Endothelial cell (in vitro differentiated cells): ENCODE measurements at regions not wholly inside any gene's neighbourhood (a gene's known extent, or its start where the extent isn't known, plus 50 kb on each side); places are given as distances from the start of the nearest gene placed in this dataset.

ENCODE experiments used
- DNase-seq: peaks from one replicate; pipeline ENCODE4 v3.0.0; 2021; ENCODE audit warnings: low spot score
- H3K27ac Mint-ChIP-seq: one replicate; pipeline ENCODE4 v1.8.0; 2021; ENCODE audit warnings: mixed read lengths, inconsistent platforms; ENCODE audit not compliant: unreplicated experiment
- H3K27me3 Mint-ChIP-seq: one replicate; pipeline ENCODE4 v1.8.0; 2021; ENCODE audit warnings: mild to moderate bottlenecking, moderate library complexity, mixed read lengths, inconsistent platforms; ENCODE audit not compliant: unreplicated experiment
- H3K36me3 Mint-ChIP-seq: one replicate; pipeline ENCODE4 v1.8.0; 2021; ENCODE audit warnings: mild to moderate bottlenecking, low read depth, mixed read lengths, inconsistent platforms; ENCODE audit not compliant: unreplicated experiment
- H3K4me1 Mint-ChIP-seq: one replicate; pipeline ENCODE4 v1.8.0; 2021; ENCODE audit warnings: mild to moderate bottlenecking, mixed read lengths, inconsistent platforms; ENCODE audit not compliant: unreplicated experiment
- H3K4me3 Mint-ChIP-seq: one replicate; pipeline ENCODE4 v1.8.0; 2021; ENCODE audit warnings: mild to moderate bottlenecking, mixed read lengths, inconsistent platforms; ENCODE audit not compliant: unreplicated experiment
- H3K9me3 Mint-ChIP-seq: one replicate; pipeline ENCODE4 v1.8.0; 2021; ENCODE audit warnings: mixed read lengths, inconsistent platforms; ENCODE audit not compliant: unreplicated experiment
- CTCF ChIP-seq: fragments of 200-600 bp; sonication (generic); IDR thresholded peaks from one replicate; pipeline ENCODE4 v1.5.0; 2021; ENCODE audit warnings: antibody characterized with exemption; ENCODE audit not compliant: unreplicated experiment

DNA sequence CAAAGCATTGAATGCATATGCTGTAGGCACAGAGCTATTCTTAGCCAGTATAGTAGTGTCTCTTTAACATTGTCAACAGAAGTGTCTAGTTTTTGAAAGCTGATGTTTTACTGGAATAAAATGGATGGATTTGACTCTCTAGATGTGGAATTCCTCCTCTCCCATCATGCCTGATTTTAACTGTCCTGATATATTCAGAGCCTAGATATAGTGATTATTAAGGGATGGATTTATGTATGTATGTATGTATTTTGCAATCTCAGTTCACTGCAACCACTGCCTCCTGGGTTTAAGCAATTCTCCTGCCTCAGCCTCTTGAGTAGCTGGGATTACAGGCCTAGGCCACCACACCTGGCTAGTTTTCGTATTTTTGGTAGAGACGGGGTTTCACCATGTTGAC is 144.8 kb upstream of the NAV3 start:
- peaks cover 2% of the 10 kb centered on the region for H3K4me1 Mint-ChIP-seq
- TF ChIP-seq CTCF, result no peak
- no peaks in the 10 kb centered on the region for H3K36me3 Mint-ChIP-seq
- H3K4me3 Mint-ChIP-seq, result no peak overlapping the region
- DNase-seq, result no peak
- H3K27ac Mint-ChIP-seq, result no peak overlapping the region
- H3K27me3 Mint-ChIP-seq, result no peaks in the 10 kb centered on the region
- no peaks in the 10 kb centered on the region for H3K9me3 Mint-ChIP-seq

GRCh38 chr12:77685112-77685511 is 145.6 kb upstream of the NAV3 start:
- H3K27me3 Mint-ChIP-seq, result peaks cover 2% of the 10 kb centered on the region
- H3K4me3 Mint-ChIP-seq, result no peak overlapping the region

DNA sequence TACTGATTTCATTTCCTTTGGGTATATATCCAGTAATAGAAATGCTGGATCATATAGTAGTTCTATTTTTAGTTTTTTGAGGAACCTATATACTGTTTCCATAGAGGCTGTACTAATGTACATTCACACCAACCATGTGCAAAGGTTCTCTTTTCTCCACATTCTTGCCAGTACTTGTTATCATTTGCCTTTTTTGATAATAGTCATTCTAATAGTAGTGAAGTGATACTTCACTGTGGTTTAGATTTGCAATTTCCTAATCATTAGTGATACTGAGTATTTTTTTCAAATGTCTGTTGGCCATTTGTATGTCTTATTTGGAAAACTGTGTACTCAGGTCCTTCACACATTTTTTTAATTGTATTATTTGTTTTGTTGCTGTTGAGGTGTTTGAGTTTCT is 148.2 kb upstream of the NAV3 start:
- no peak for TF ChIP-seq CTCF
- Mint-ChIP-seq H3K9me3 (no peaks in the 10 kb centered on the region), H3K27ac (no peak overlapping the region), H3K27me3 (peaks cover 2% of the 10 kb centered on the region), H3K4me3 (no peak overlapping the region), H3K4me1 (peaks cover 16% of the 10 kb centered on the region), H3K36me3 (no peaks in the 10 kb centered on the region)
- DNase-seq, result no peak

More at GRCh38 chr12:77685112-77685511, 145.6 kb upstream of the NAV3 start:
- H3K27ac Mint-ChIP-seq, result no peak overlapping the region
- peak; percentile 57 for TF ChIP-seq CTCF
- no peaks in the 10 kb centered on the region for H3K9me3 Mint-ChIP-seq
- peak; percentile 62 for DNase-seq
- peaks cover 2% of the 10 kb centered on the region for H3K4me1 Mint-ChIP-seq
- no peaks in the 10 kb centered on the region for H3K36me3 Mint-ChIP-seq

DNA sequence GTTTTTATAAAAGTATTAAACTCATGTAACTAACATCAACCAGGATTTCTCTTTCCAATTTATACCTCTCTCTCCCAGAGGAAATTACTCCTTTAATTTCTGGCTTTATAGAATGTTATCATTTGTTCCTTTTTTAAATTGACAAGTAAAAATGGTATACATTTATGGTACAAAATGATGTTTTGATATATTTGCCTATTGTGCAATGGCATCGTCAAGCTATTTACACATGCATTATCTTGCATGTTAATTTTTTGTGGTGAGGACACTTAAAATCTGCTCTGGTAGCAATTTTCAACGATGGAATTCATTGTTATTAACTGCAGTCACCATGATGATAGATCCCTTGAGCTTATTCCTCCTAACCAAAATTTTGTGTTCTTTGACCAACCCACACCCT is 149.0 kb upstream of the NAV3 start:
- H3K27me3 Mint-ChIP-seq, result peaks cover 2% of the 10 kb centered on the region
- H3K4me3 Mint-ChIP-seq, result no peak overlapping the region
- no peaks in the 10 kb centered on the region for H3K36me3 Mint-ChIP-seq
- DNase-seq, result no peak
- H3K27ac Mint-ChIP-seq, result no peak overlapping the region
- peaks cover 16% of the 10 kb centered on the region for H3K4me1 Mint-ChIP-seq
- no peak for TF ChIP-seq CTCF
- H3K9me3 Mint-ChIP-seq, result no peaks in the 10 kb centered on the region

DNA sequence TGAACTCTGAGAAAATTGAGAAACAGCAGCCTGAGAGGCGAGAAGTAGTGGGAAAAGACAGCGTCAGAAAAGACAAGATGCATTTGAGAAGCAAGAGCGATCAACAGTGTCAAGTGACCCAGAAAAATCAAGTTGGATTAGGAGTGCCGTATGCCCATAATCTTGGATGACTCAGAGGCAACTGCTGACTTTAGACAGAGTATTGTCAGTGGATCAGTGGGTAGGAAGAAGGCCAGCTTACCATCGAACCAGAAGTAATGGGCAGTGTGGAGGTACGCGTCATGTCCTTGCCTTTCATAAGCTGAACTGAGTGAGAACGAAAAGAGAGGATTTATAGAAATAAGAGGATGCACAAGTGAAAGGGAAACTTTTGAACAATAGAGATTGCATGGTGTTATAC is 151.0 kb upstream of the NAV3 start:
- peaks cover 2% of the 10 kb centered on the region for H3K27me3 Mint-ChIP-seq
- no peaks in the 10 kb centered on the region for H3K9me3 Mint-ChIP-seq
- TF ChIP-seq CTCF, result no peak
- no peaks in the 10 kb centered on the region for H3K36me3 Mint-ChIP-seq
- no peak for DNase-seq
- no peak overlapping the region for H3K4me3 Mint-ChIP-seq
- H3K4me1 Mint-ChIP-seq, result peaks cover 14% of the 10 kb centered on the region
- no peak overlapping the region for H3K27ac Mint-ChIP-seq
